Renal pelvis (tissue), 1 donor: ENCODE measurements at regions not wholly inside any gene's neighbourhood (a gene's known extent, or its start where the extent isn't known, plus 50 kb on each side); places are given as distances from the start of the nearest gene placed in this dataset.
A peak's percentile ranks its signal among the peaks of the same experiment; 100 is the strongest.
"Not testable (repeated sequence)": the region's sequence is repeated elsewhere in the genome, so short reads cannot be mapped to it uniquely, and the experiment has no call there.

Source experiments
- DNase-seq: peaks from one replicate; pipeline ENCODE4 v3.0.0-alpha.2; 2013

- not testable (repeated sequence) for DNase-seq
Measured at GRCh38 chr20:29031262-29031982, 2226.0 kb upstream of the DEFB115 start.

DNA sequence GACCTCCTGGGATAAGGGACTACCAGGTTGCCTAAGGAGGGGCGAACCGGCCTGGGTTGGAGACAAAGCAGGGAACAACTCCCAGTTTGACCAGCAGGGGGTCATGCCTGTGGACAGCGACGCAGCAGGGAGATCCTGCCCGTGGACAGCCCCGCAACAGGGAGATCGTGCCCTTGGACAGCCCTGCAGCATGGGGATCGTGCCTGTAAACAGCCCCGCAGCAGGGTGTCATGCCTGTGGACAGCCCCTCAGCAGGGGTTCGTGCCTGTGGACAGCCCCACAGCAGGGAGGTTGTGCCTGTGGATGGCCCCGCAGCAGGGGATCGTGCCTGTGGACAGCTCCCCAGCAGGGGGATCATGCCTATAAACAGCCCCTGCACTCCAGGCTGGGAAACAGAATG lies 2213.2 kb upstream of the DEFB115 start:
- not testable (repeated sequence) for DNase-seq

DNA sequence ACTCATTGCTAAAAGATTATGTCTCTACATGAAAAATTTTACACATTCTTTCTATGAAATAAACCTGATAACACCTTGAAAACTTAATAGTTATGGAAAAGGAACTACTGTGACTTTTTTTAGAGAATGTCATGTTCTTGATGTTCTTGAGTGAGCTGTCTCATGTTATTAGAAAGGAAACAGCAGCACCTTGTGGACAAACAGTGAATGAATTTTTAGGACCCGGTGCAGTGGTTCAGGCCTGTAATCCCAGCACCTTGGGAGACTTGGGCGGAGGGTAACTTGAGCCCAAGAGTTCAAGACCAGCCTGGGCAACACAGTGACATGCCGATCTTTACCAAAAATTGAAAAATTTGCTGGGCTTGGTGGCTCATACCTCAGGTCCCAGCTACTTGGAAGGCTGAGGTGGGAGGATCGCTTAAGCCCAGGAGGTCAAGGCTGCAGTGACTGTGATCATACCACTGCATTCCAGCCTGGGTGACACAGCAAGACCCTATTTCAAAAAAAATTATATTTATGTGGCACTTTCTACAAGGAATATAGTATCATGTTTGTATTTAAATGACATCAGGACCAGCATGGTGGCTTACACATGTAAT lies 2207.4 kb upstream of the DEFB115 start:
- DNase-seq, result not testable (repeated sequence)

GRCh38 chr20:29057866-29058484 lies 2199.5 kb upstream of the DEFB115 start:
- DNase-seq, result not testable (repeated sequence)

DNA sequence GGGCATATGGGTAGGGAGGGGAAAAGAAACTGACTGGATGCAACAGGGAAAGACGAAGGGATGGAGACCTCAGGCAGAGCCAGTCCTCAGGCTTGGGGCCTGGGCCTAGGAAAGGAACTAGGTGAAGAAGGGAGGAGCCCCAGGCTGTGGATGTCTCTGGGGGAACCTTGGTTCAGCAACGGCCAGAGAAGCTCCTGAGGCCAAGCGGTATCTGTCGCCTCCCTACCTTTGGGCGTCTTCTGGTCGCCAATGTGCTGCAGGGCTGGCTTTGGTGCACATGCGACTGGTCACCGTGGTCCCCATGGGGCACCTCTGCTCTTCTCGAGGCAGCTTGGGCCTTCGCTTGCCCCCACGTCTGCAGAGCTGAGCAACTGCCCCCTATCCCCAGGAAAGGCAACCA lies 2195.0 kb upstream of the DEFB115 start:
- not testable (repeated sequence) for DNase-seq

- not testable (repeated sequence) for DNase-seq
Measured at GRCh38 chr20:29066341-29066740, 2191.1 kb upstream of the DEFB115 start.

GRCh38 chr20:29073640-29074039 lies 2183.8 kb upstream of the DEFB115 start:
- not testable (repeated sequence) for DNase-seq

DNA sequence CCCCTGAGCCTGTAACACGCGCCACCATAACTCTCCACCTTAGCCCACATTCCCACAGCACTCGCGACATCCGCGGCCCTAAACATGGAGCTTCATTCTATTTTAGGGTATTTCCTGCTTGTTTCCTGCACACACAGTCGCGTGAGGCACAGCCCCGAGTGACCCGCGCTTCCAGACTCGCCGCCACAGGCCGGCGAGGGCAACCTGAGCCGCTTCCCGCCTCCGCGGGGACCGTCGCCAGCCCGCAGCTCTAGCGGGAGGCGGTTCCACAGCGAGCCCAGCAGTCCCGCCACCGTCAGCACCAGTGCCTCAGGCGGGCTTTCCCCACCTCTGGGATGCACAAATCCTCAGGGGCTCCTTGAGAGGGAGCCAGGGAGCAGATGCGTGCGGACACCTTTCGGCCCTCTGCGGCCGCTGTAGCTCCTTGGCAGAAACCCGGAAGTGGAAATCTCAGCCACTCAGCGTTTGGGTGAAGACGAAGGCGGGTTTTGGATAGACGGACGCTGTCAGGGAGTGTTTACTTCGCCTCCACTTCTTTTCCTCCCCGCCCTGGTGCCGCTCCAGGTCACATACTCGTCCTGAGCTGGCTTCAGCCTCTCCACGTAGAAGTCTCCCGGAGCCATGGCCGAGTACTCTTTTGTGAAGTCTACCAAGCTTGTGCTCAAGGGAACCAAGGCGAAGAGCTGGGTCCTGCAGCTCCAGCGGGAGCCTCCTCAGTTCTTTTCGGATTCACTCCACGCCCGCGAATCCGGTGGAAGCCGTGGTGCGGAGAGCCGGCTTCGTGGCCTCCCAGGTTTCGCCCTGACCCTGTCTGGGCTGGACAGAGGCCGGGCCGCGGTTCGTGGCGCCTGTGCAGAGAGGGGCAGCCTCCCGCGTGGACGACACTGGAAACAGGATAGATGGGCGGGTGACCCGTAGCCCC lies 2177.4 kb upstream of the DEFB115 start:
- peak; percentile 4 for DNase-seq

GRCh38 chr20:29081712-29082111 lies 2175.8 kb upstream of the DEFB115 start:
- not testable (repeated sequence) for DNase-seq

DNA sequence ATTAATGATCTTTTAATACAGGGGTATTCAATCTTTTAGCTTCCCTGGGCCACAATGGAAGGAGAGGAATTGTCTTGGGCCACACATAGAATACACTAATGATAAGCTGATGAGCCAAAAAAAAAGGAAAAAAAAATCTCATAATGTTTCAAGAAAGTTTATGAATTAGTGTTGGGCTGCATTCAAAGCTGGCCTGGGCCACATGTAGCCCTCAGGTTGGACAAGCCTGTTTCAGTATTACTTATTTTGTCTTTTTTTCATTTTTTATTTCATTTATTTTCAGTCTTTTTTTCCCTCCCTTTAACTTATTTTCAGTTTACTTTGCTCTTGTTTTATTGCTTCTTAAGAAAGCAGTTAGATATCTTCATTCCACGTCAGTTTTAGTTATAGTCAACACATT lies 2171.8 kb upstream of the DEFB115 start:
- DNase-seq, result no peak

GRCh38 chr20:29086145-29086718 lies 2171.2 kb upstream of the DEFB115 start:
- DNase-seq, result not testable (repeated sequence)

GRCh38 chr20:29086938-29087337 lies 2170.5 kb upstream of the DEFB115 start:
- no peak for DNase-seq

DNA sequence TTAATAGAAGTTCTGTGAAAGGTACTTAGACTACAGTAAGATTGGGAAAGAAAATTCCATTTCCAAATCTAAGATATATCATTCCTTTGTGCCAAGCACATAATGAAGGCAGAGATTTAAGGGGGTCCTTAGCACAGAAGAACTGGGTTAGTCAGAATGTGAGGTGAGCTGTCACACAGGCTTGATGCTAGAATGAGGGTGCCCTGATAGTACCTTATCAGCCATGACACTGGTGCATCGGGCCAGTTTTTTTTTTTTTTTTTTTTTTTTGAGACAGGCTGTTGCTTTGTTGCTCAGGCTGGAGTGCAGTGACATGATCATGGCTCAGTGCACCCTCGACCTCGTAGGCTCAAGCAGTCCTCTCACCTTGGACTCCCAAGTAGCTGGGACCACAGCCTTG lies 2169.6 kb upstream of the DEFB115 start:
- not testable (repeated sequence) for DNase-seq

GRCh38 chr20:29088472-29088871 lies 2169.0 kb upstream of the DEFB115 start:
- not testable (repeated sequence) for DNase-seq

DNA sequence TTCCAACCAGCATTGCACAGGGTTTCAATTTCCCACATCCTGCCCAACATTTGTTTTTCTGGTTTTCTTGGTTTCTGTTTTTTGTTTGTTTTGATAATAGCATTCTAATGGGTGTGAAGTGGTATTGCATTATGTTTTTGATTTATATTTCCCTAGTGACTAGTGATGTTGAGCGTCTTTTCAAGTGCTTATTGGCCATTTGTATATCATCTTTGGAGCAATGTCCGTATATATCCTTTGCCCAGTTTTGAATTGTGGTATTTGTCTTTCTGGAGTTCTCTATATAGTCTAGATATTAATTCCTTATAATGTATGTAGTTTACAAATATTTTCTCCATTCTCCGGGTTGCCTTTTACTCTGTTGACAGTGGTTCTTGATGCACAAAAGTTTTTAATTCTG lies 2168.1 kb upstream of the DEFB115 start:
- DNase-seq, result not testable (repeated sequence)

GRCh38 chr20:29093958-29094357 lies 2163.5 kb upstream of the DEFB115 start:
- not testable (repeated sequence) for DNase-seq

GRCh38 chr20:29096695-29097094 lies 2160.8 kb upstream of the DEFB115 start:
- DNase-seq, result not testable (repeated sequence)

- DNase-seq, result not testable (repeated sequence)
Measured at GRCh38 chr20:29107884-29108283, 2149.6 kb upstream of the DEFB115 start.

- DNase-seq, result not testable (repeated sequence)
Measured at GRCh38 chr20:29109386-29109785, 2148.1 kb upstream of the DEFB115 start.

DNA sequence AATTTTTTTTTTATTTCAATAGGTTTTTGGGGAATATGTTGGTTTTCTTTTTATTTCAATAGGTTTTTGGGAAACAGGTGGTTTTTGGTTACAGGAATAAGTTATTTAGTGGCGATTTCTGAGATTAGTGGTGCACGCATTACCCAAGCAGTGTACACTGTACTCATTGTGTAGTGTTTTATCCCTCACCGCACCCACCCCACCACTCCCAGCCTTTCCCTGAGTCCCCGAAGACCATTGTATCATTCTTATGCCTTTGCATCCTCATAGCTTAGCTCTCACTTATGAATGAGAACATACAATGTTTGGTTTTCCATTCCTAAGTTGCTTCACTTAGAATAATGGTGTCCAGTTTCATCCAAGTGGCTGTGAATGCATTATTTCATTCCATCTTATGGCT lies 2142.4 kb upstream of the DEFB115 start:
- DNase-seq, result not testable (repeated sequence)

- DNase-seq, result no peak
Measured at GRCh38 chr20:29119141-29119540, 2138.3 kb upstream of the DEFB115 start.

DNA sequence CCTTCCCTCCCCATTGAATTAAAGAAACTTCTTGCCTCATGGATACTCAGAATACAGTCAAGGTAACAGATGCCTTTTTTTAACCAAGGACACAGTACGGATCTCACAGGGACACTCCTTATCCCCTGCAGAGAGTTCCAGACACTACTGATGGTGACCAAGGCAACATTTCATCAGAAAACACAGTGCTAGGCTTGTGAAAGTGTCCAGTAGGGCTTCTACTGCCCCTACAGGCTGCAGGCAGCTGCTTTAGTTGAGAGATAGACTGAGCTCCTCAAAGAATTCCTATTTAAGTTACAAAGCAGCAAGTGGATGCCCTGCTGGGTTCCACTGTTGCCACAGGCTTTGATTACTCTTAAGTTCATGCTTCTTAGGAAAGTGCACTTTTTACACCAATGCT lies 2137.8 kb upstream of the DEFB115 start:
- DNase-seq, result not testable (repeated sequence)
